ENCODE measurements at regions not wholly inside any gene's neighbourhood (a gene's known extent, or its start where the extent isn't known, plus 50 kb on each side); places are given as distances from the start of the nearest gene placed in this dataset.

DNA sequence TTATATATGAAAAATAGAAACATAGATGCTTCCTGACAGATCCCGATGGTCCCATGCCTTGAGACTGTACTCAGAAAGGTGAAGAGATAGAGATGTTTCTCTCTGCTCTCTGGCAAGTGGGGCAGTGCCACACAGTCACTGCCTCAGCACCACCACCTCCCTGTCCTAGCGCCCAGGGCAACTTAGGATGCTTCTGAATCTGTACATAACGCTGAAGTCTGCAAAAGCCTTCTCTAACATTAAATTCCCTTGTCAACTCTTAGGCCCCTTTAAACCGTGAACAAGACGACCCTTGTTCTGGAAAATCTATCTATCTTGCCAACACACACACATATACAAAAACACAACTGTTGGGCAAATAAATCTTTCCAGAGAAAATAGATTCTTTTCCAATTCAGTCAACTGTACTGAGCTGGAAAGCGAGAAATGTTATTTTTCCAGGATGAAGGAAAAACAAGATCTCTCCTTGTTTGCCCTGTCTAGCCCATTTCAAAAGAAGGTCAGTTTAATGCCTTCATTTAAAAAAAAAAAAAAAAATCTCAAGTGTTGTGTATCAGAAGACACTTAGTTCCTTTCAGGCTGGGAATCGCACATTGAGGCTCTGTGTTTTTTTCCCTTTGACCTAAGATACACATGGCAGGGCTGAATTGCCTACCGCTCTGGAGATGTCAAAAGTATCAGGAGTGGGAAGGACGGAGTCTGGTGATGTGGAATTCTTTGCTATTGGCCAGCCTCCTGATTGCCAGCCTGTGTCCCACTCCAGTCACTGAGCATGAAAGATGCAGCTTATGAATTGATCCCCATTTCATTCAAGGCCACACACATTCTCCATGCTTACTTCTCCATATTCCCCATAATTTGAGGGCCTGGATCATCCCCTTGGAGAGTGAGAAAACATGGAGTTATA is 241.4 kb downstream of the LACC1 start:
- Histone ChIP-seq H3K23me2 (ENCODE audit: insufficient read length, low read depth, low read length, poor library complexity, severe bottlenecking) (no peaks in the 10 kb centered on the region), H4K20me1 (ENCODE audit: control insufficient read depth, insufficient read depth, insufficient read length) (no peaks in the 10 kb centered on the region), H3K14ac (ENCODE audit: insufficient read depth, low read length) (no peak overlapping the region), H3K9me3 (ENCODE audit: control insufficient read depth, low read depth, low read length) (no peaks in the 10 kb centered on the region), H3K4ac (ENCODE audit: low read depth, low read length) (no peak overlapping the region), H3K79me1 (ENCODE audit: insufficient read depth, low read depth, low read length, poor library complexity, severe bottlenecking) (no peaks in the 10 kb centered on the region), H3K23ac (ENCODE audit: insufficient read length, low read depth, low read length) (no peak overlapping the region), H2AK5ac (ENCODE audit: insufficient read length, low read length) (no peak overlapping the region), H3K27ac (ENCODE audit: insufficient read length, low read depth, low read length) (no peak overlapping the region), H2BK120ac (ENCODE audit: low read depth, low read length, poor library complexity, severe bottlenecking) (no peak overlapping the region), H4K91ac (ENCODE audit: insufficient read length, low read depth, low read length) (no peak overlapping the region), H3K56ac (ENCODE audit: insufficient read length, low read depth, low read length) (no peak overlapping the region), H2BK5ac (ENCODE audit: insufficient read length, low read length) (no peak overlapping the region), H3T11ph (ENCODE audit: low read length) (no peak overlapping the region), H3K4me2 (ENCODE audit: insufficient read depth, insufficient read length, low read length) (no peak overlapping the region), H2BK20ac (ENCODE audit: low read depth, low read length, poor library complexity, severe bottlenecking) (no peak overlapping the region), H4K5ac (ENCODE audit: insufficient read length, low read depth, low read length) (no peak overlapping the region), H2AFZ (ENCODE audit: low read length) (no peak overlapping the region), H3K4me1 (ENCODE audit: insufficient read depth, low read length) (0 out of 2 replicates have a peak, but pooled peaks cover 2% of the 10 kb centered on the region), H3K79me2 (ENCODE audit: insufficient read depth, low read length) (no peaks in the 10 kb centered on the region), H3K18ac (ENCODE audit: insufficient read length, low read depth, low read length) (no peak overlapping the region), H3K27me3 (ENCODE audit: insufficient read depth, low read length) (no peaks in the 10 kb centered on the region), H2BK15ac (ENCODE audit: low read depth, low read length) (no peak overlapping the region), H4K8ac (replicated peaks; ENCODE audit: insufficient read length, low read depth, low read length) (no peak overlapping the region), H3K9ac (ENCODE audit: extremely low read depth, insufficient read length, low read length) (no peak overlapping the region), H2BK12ac (ENCODE audit: insufficient read length, low read depth, low read length) (no peak overlapping the region)
- no peak overlapping the region for H3K4me3 Mint-ChIP-seq
- no peak for DNase-seq
- no peak overlapping the region for H3K27ac Mint-ChIP-seq
- peaks cover 3 to 14% (median 3%) of the 10 kb centered on the region in 3 experiments; a peak in 5 of 7 replicates for H3K36me3 Mint-ChIP-seq (ENCODE audit: insufficient read depth in 1 of 3, low read depth in 3 of 3)
- H3K4me1 Mint-ChIP-seq: peaks cover 21 to 28% of the 10 kb centered on the region in 2 experiments
- WGBS (ENCODE audit: extremely low coverage, insufficient read length, low lambda C conversion rate): no CpG with 5 or more reads among the region's 9 CpGs
- H3K27me3 Mint-ChIP-seq (ENCODE audit: low read depth): no peaks in the 10 kb centered on the region
- TF ChIP-seq, protein P1, sequence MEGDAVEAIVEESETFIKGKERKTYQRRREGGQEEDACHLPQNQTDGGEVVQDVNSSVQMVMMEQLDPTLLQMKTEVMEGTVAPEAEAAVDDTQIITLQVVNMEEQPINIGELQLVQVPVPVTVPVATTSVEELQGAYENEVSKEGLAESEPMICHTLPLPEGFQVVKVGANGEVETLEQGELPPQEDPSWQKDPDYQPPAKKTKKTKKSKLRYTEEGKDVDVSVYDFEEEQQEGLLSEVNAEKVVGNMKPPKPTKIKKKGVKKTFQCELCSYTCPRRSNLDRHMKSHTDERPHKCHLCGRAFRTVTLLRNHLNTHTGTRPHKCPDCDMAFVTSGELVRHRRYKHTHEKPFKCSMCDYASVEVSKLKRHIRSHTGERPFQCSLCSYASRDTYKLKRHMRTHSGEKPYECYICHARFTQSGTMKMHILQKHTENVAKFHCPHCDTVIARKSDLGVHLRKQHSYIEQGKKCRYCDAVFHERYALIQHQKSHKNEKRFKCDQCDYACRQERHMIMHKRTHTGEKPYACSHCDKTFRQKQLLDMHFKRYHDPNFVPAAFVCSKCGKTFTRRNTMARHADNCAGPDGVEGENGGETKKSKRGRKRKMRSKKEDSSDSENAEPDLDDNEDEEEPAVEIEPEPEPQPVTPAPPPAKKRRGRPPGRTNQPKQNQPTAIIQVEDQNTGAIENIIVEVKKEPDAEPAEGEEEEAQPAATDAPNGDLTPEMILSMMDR (conservative IDR thresholded peaks at IDR 0.05): no peak
- H3K9me3 Mint-ChIP-seq: peaks cover 12 to 14% of the 10 kb centered on the region in 2 experiments; a peak in 4 of 5 replicates

Data from H9 (cell line).